ENCODE measurements at regions not wholly inside any gene's neighbourhood (a gene's known extent, or its start where the extent isn't known, plus 50 kb on each side); places are given as distances from the start of the nearest gene placed in this dataset.

- 62% methylated on average over 7 of the region's 9 CpGs for WGBS (ENCODE audit: insufficient coverage)
Observed at GRCh38 chr4:3857269-3857926, 91.2 kb downstream of the ADRA2C start.

GRCh38 chr4:3858046-3858730 is 92.0 kb downstream of the ADRA2C start:
- H3K27me3 ChIP-seq (ENCODE audit: control insufficient read depth in 2 of 2, insufficient read depth in 2 of 2, low read length in 2 of 2), result peaks cover 0 to 6% of the 10 kb centered on the region in 2 donors
- no peaks in the 10 kb centered on the region for H3K9me3 ChIP-seq (replicated peaks in 1 of 2; ENCODE audit: control insufficient read depth in 1 of 2, insufficient read depth in 1 of 2, low read length in 2 of 2)
- no peaks in the 10 kb centered on the region for H3K36me3 Mint-ChIP-seq

More at GRCh38 chr4:3857269-3857926, 91.2 kb downstream of the ADRA2C start:
- DNase-seq, result no peak
- H3K36me3 Mint-ChIP-seq, result no peaks in the 10 kb centered on the region
- Histone ChIP-seq H3K79me2 (ENCODE audit: insufficient read depth, low read length) (no peaks in the 10 kb centered on the region), H3K4me3 (replicated peaks in 1 of 3; ENCODE audit: low read depth in 2 of 3, low read length in 3 of 3) (no peak overlapping the region), H4K20me1 (ENCODE audit: insufficient read depth, low read length) (no peaks in the 10 kb centered on the region), H2AFZ (ENCODE audit: insufficient read depth, low read depth, low read length, poor library complexity, severe bottlenecking) (no peak overlapping the region), H3K9ac (ENCODE audit: insufficient read depth, low read length, poor library complexity, severe bottlenecking) (no peak overlapping the region), H3K27ac (ENCODE audit: low read depth in 1 of 2, low read length in 2 of 2) (no peak overlapping the region), H3K4me2 (replicated peaks; ENCODE audit: extremely low read depth, low read length, poor library complexity, severe bottlenecking) (no peak overlapping the region), H3K27me3 (ENCODE audit: control insufficient read depth in 2 of 2, insufficient read depth in 2 of 2, low read length in 2 of 2) (peaks cover 0 to 2% of the 10 kb centered on the region in 2 donors), H3K36me3 (replicated peaks in 1 of 2; ENCODE audit: control insufficient read depth in 1 of 2, insufficient read depth in 2 of 2, low read length in 2 of 2) (no peaks in the 10 kb centered on the region), H3K9me3 (replicated peaks in 1 of 2; ENCODE audit: control insufficient read depth in 1 of 2, insufficient read depth in 1 of 2, low read length in 2 of 2) (no peaks in the 10 kb centered on the region), H3K4me1 (ENCODE audit: control insufficient read depth in 1 of 2, insufficient read depth in 2 of 2, low read length in 2 of 2) (no peaks in the 10 kb centered on the region)
- H3K4me3 Mint-ChIP-seq, result no peak overlapping the region
- peaks cover 0 to 4% (median 0%) of the 10 kb centered on the region in 7 donors for H3K9me3 Mint-ChIP-seq
- H3K27me3 Mint-ChIP-seq (ENCODE audit: low read depth in 3 of 3), result peaks cover 2 to 14% (median 7%) of the 10 kb centered on the region in 3 donors
- no peak for TF ChIP-seq CTCF (IDR thresholded peaks at IDR 0.05)
- H3K27ac Mint-ChIP-seq, result peak overlapping the region in 1 of 7 donors; percentile 28
- intact Hi-C loops (cut with micrococcal nuclease), result no loop called here
- no peaks in the 10 kb centered on the region for H3K4me1 Mint-ChIP-seq

More at GRCh38 chr4:3858046-3858730, 92.0 kb downstream of the ADRA2C start:
- H3K27ac Mint-ChIP-seq, result no peak overlapping the region
- Histone ChIP-seq H3K4me1 (ENCODE audit: control insufficient read depth in 1 of 2, insufficient read depth in 2 of 2, low read length in 2 of 2) (no peaks in the 10 kb centered on the region), H3K36me3 (replicated peaks in 1 of 2; ENCODE audit: control insufficient read depth in 1 of 2, insufficient read depth in 2 of 2, low read length in 2 of 2) (no peaks in the 10 kb centered on the region), H2AFZ (ENCODE audit: insufficient read depth, low read depth, low read length, poor library complexity, severe bottlenecking) (no peak overlapping the region), H4K20me1 (ENCODE audit: insufficient read depth, low read length) (no peaks in the 10 kb centered on the region), H3K4me3 (replicated peaks in 1 of 3; ENCODE audit: low read depth in 2 of 3, low read length in 3 of 3) (no peak overlapping the region), H3K4me2 (replicated peaks; ENCODE audit: extremely low read depth, low read length, poor library complexity, severe bottlenecking) (no peak overlapping the region), H3K79me2 (ENCODE audit: insufficient read depth, low read length) (no peaks in the 10 kb centered on the region), H3K9ac (ENCODE audit: insufficient read depth, low read length, poor library complexity, severe bottlenecking) (no peak overlapping the region), H3K27ac (ENCODE audit: low read depth in 1 of 2, low read length in 2 of 2) (no peak overlapping the region)
- intact Hi-C loops (cut with micrococcal nuclease), result no loop called here
- 80% methylated on average over 6 of the region's 6 CpGs for WGBS (ENCODE audit: insufficient coverage)
- peaks cover 4 to 18% (median 6%) of the 10 kb centered on the region in 3 donors for H3K27me3 Mint-ChIP-seq (ENCODE audit: low read depth in 3 of 3)
- DNase-seq, result no peak
- peaks cover 0 to 4% (median 0%) of the 10 kb centered on the region in 7 donors for H3K9me3 Mint-ChIP-seq
- no peaks in the 10 kb centered on the region for H3K4me1 Mint-ChIP-seq
- no peak for TF ChIP-seq CTCF (IDR thresholded peaks at IDR 0.05)
- H3K4me3 Mint-ChIP-seq, result no peak overlapping the region
